Endothelial cell of umbilical vein (primary cell): ENCODE measurements at regions not wholly inside any gene's neighbourhood (a gene's known extent, or its start where the extent isn't known, plus 50 kb on each side); places are given as distances from the start of the nearest gene placed in this dataset.

Experiments
- BruUV-seq: library from RNA; stranded (reverse); fragments of 400-500 nt; replicated peaks from 2 replicates; lab custom pipeline; 2021; lab: Mats Ljungman, UMichigan
- CTCF ChIA-PET: fragments of 300-600, 350-600 bp; sonication (Branson Sonifier 250); formaldehyde crosslinking; loops from one replicate; lab custom pipeline; 2021; ENCODE audit warnings: antibody characterized with exemption, inconsistent platforms; lab: Charles Lee
- POLR2A ChIA-PET: fragments of 300-600, 350-600 bp; sonication (Branson Sonifier 250); formaldehyde crosslinking; loops from one replicate; lab custom pipeline; 2021; ENCODE audit warnings: antibody characterized with exemption, inconsistent platforms; lab: Charles Lee
- DNase-seq: peaks from one replicate; pipeline ENCODE4 v3.0.0-alpha.2; 2011; ENCODE audit warnings: low read depth, low spot score
- FAIRE-seq: peaks from 2 replicates; lab custom pipeline; 2011; peaks lifted over from hg19 to GRCh38; lab: Jason Lieb, UNC
- H2AFZ ChIP-seq: 2 replicates; pipeline ENCODE4 v1.6.0; 2012; ENCODE audit warnings: low read depth, low read length, control low read depth, inconsistent platforms
- H3K27ac ChIP-seq: 2 replicates; pipeline ENCODE4 v1.5.1; 2011; ENCODE audit warnings: low read depth, mild to moderate bottlenecking, control low read depth, low read length, moderate library complexity; ENCODE audit not compliant: insufficient read depth
- H3K27me3 ChIP-seq, 2 experiments: 2 replicates each; pipeline versions ENCODE4 v1.6.0 to v1.6.1; 2011; ENCODE audit warnings: low read length in 2 of 2, mixed read lengths in 1 of 2; ENCODE audit not compliant: control insufficient read depth in 2 of 2, insufficient read depth in 2 of 2
- H3K36me3 ChIP-seq, 2 experiments: 2 replicates in 1 of 2; 3 replicates in 1 of 2; pipeline ENCODE4 v1.5.1; 2011; ENCODE audit warnings: low read length in 2 of 2, mild to moderate bottlenecking in 1 of 2, moderate library complexity in 1 of 2; ENCODE audit not compliant: control insufficient read depth in 2 of 2, insufficient read depth in 2 of 2; ENCODE audit errors: extremely low read depth in 1 of 2
- H3K4me1 ChIP-seq: 3 replicates; pipeline ENCODE4 v1.5.1; 2011; ENCODE audit warnings: mild to moderate bottlenecking, low read length; ENCODE audit not compliant: control insufficient read depth, insufficient read depth; ENCODE audit errors: extremely low read depth
- H3K4me2 ChIP-seq: 2 replicates; pipeline ENCODE4 v1.6.1; 2011; ENCODE audit warnings: low read length, control low read depth, mixed read lengths; ENCODE audit not compliant: insufficient read depth
- H3K4me3 ChIP-seq, 3 experiments: fragments of 200-600 bp in 1 of 3; sonication (generic), shearing (Covaris generic) in 1 of 3; replicated peaks in 1 of 3; 2 replicates each; pipeline ENCODE4 v1.5.1; 2011 to 2016; ENCODE audit warnings: control low read depth in 3 of 3, low read length in 3 of 3, mild to moderate bottlenecking in 2 of 3, inconsistent platforms in 1 of 3, low read depth in 1 of 3, moderate library complexity in 1 of 3; ENCODE audit not compliant: insufficient read depth in 1 of 3
- H3K79me2 ChIP-seq: 2 replicates; pipeline ENCODE4 v1.6.0; 2012; ENCODE audit warnings: low read length, inconsistent platforms; ENCODE audit not compliant: control insufficient read depth, insufficient read depth
- H3K9ac ChIP-seq: replicated peaks from 2 replicates; pipeline ENCODE3; 2011; ENCODE audit warnings: low read length, control low read depth; ENCODE audit not compliant: insufficient read depth; ENCODE audit errors: extremely low read depth
- H3K9me1 ChIP-seq: replicated peaks from 3 replicates; pipeline ENCODE4 v1.6.0; 2011; ENCODE audit warnings: mild to moderate bottlenecking, low read length; ENCODE audit not compliant: control insufficient read depth, insufficient read depth; ENCODE audit errors: extremely low read depth
- H3K9me3 ChIP-seq: replicated peaks from 2 replicates; pipeline ENCODE4 v1.5.1; 2012; ENCODE audit warnings: low read length, inconsistent platforms; ENCODE audit not compliant: control insufficient read depth, insufficient read depth
- H4K20me1 ChIP-seq: replicated peaks from 2 replicates; pipeline ENCODE3; 2011; ENCODE audit warnings: mild to moderate bottlenecking, low read length; ENCODE audit not compliant: control insufficient read depth, insufficient read depth; ENCODE audit errors: extremely low read depth
- GATA2 ChIP-seq: IDR thresholded peaks from 2 replicates; pipeline ENCODE4 v1.7.0; 2011; ENCODE audit warnings: low read depth, mild to moderate bottlenecking, moderate library complexity, mixed read lengths, low read length; ENCODE audit not compliant: insufficient read length, insufficient read depth
- MAX ChIP-seq: IDR thresholded peaks from 2 replicates; pipeline ENCODE4 v1.6.1; 2011; ENCODE audit not compliant: insufficient read depth, insufficient read length
- POLR2A ChIP-seq: IDR thresholded peaks from 2 replicates; pipeline ENCODE4 v1.6.1; 2012; ENCODE audit warnings: low read depth, mild to moderate bottlenecking, control low read depth, low read length
- POLR2AphosphoS5 ChIP-seq: IDR thresholded peaks from 2 replicates; pipeline ENCODE4 v1.6.1; 2012; ENCODE audit warnings: low read depth, mild to moderate bottlenecking, control low read depth, low read length, moderate library complexity; ENCODE audit not compliant: insufficient read depth
- dilution Hi-C: fragments of 300-500 bp; cut with MboI; formaldehyde crosslinking; loops from one replicate; pipeline ENCODE4 v1.15.0; 2019; ENCODE audit warnings: low sequenced_read_pairs; ENCODE audit not compliant: extremely low pct_ligation_motif_present
- intact Hi-C: fragments of 100-400 bp; cut with micrococcal nuclease; formaldehyde crosslinking; loops from one replicate; pipeline ENCODE4 v1.10.0; 2022

DNA sequence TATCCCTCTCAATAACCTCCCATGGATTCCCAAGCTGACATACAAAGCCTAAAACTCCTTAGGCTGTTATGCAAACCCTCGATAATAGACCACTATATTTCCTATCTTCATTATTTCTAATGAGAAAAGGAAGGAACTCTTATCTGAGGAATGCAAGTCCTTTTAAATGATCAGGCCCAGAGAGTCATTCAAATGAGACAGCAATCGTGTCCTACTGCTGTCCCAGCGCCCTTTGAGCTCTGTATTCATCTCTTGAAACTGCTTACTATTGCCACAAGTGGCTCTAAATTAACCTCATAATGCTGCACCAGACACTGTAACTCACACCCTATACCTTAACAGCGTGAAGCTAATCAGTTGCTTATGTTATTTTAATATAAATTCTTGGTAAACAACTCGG is 182.1 kb upstream of the NAMPT start:
- no peaks in the 10 kb centered on the region for H3K79me2 ChIP-seq
- no peak overlapping the region for H3K27ac ChIP-seq
- DNase-seq (peak; percentile 50), FAIRE-seq (peak; percentile 54)
- peak overlapping the region; percentile 79 for H2AFZ ChIP-seq
- ChIA-PET CTCF (interaction anchor here (1.4 to 2.2 kb wide), 6 partner anchors 18 to 290 kb away, joined by 3 to 11 read pairs (median 6); no protein-coding TSS in a partner anchor), POLR2A (no interaction called here)
- H3K36me3 ChIP-seq: no peaks in the 10 kb centered on the region
- H3K4me2 ChIP-seq: peak overlapping the region; percentile 8
- no peaks in the 10 kb centered on the region for H3K27me3 ChIP-seq
- H3K9ac ChIP-seq: no peak overlapping the region
- dilution Hi-C loops (no loop called here), intact Hi-C loops (no loop called here)
- no TSS peak for BruUV-seq
- peaks cover 41% of the 10 kb centered on the region for H3K4me1 ChIP-seq
- H4K20me1 ChIP-seq: no peaks in the 10 kb centered on the region
- no peak overlapping the region for H3K4me3 ChIP-seq
- TF ChIP-seq POLR2AphosphoS5 (no peak), POLR2A (no peak), GATA2 (peak; percentile 45)
- no peaks in the 10 kb centered on the region for H3K9me3 ChIP-seq
- H3K9me1 ChIP-seq: no peaks in the 10 kb centered on the region

- dilution Hi-C loops: no loop called here
- POLR2A ChIA-PET: no interaction called here
- H3K27me3 ChIP-seq: no peaks in the 10 kb centered on the region
Observed at GRCh38 chr7:106465704-106466468, 181.1 kb upstream of the NAMPT start.

More at GRCh38 chr7:106465704-106466468, 181.1 kb upstream of the NAMPT start:
- CTCF ChIA-PET: interaction anchor here (0.6 to 5.4 kb wide), 9 partner anchors 17 to 291 kb away, joined by 3 to 285 read pairs (median 6); no protein-coding TSS in a partner anchor
- Histone ChIP-seq H3K9me3 (no peaks in the 10 kb centered on the region), H3K9me1 (no peaks in the 10 kb centered on the region), H4K20me1 (no peaks in the 10 kb centered on the region), H3K9ac (no peak overlapping the region), H3K4me1 (peaks cover 36% of the 10 kb centered on the region), H3K79me2 (no peaks in the 10 kb centered on the region), H3K36me3 (no peaks in the 10 kb centered on the region), H3K27ac (no peak overlapping the region), H3K4me2 (no peak overlapping the region), H2AFZ (no peak overlapping the region), H3K4me3 (no peak overlapping the region)
- no peak for TF ChIP-seq MAX
- intact Hi-C loops: no loop called here
- no TSS peak for BruUV-seq
- no peak for FAIRE-seq
- no peak for DNase-seq
